ENCODE measurements at regions not wholly inside any gene's neighbourhood (a gene's known extent, or its start where the extent isn't known, plus 50 kb on each side); places are given as distances from the start of the nearest gene placed in this dataset.
"Not testable (repeated sequence)": the region's sequence is repeated elsewhere in the genome, so short reads cannot be mapped to it uniquely, and the experiment has no call there.

DNA sequence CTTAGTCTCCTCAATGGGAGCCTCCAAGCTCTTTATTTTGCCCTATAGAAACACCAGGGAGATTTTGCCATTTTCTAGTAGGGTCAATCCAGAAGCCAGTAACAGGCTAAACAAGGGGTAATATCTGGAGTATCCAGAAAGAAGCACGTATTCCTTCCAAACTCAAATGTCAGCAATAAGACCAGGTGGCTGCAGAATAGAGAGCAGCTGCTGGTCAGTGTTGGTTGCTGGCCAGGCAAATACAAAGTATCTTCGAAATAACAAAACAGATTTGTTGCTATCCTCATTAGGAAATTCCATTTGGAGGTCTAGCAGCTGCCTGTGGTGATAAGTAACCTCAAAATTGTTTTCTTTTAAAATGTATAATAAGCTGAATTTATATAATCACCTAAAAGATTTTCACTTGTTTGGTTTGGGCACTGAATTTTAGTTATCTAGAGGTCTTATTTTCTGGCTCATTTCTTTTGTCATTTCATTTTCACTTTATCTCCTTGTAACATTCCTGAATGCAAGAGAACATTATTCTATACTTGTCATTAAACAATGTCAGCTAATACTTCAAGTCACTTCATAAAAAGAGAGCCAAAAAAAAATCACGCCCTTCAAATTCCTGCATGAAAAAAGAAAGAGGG, 320.6 kb downstream of the DTHD1 start:
- Histone ChIP-seq H3K27ac (no peak overlapping the region), H3K4me2 (no peak overlapping the region), H3F3A (ENCODE audit: insufficient read depth, low read depth) (no peaks in the 10 kb centered on the region), H3K9me2 (ENCODE audit: insufficient read depth) (no peaks in the 10 kb centered on the region), H3K9me3 (ENCODE audit: insufficient read depth, low read depth) (no peaks in the 10 kb centered on the region), H3K36me3 (ENCODE audit: low read depth) (no peaks in the 10 kb centered on the region), H3K4me3 (no peak overlapping the region), H3K27me3 (ENCODE audit: insufficient read depth, low read depth) (no peaks in the 10 kb centered on the region), H4K20me1 (ENCODE audit: insufficient read depth) (no peaks in the 10 kb centered on the region), H2AFZ (no peak overlapping the region), H3K79me2 (ENCODE audit: low read depth) (no peaks in the 10 kb centered on the region), H3K4me1 (replicated peaks; ENCODE audit: insufficient read depth) (no peaks in the 10 kb centered on the region)
- POLR2A ChIA-PET (ENCODE audit: unreplicated experiment) = no interaction called here
- CTCF ChIA-PET = no interaction called here
- intact Hi-C loops (cut with micrococcal nuclease; ENCODE audit: unreplicated experiment) = no loop called here
- BruUV-seq (replicated peaks) = no TSS peak
- no peak for DNase-seq
- no peak for TF ChIP-seq EZH2 (IDR thresholded peaks at IDR 0.05; ENCODE audit: low read depth)
- TF ChIP-seq, protein P1, sequence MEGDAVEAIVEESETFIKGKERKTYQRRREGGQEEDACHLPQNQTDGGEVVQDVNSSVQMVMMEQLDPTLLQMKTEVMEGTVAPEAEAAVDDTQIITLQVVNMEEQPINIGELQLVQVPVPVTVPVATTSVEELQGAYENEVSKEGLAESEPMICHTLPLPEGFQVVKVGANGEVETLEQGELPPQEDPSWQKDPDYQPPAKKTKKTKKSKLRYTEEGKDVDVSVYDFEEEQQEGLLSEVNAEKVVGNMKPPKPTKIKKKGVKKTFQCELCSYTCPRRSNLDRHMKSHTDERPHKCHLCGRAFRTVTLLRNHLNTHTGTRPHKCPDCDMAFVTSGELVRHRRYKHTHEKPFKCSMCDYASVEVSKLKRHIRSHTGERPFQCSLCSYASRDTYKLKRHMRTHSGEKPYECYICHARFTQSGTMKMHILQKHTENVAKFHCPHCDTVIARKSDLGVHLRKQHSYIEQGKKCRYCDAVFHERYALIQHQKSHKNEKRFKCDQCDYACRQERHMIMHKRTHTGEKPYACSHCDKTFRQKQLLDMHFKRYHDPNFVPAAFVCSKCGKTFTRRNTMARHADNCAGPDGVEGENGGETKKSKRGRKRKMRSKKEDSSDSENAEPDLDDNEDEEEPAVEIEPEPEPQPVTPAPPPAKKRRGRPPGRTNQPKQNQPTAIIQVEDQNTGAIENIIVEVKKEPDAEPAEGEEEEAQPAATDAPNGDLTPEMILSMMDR (conservative IDR thresholded peaks at IDR 0.05) = no peak

DNA sequence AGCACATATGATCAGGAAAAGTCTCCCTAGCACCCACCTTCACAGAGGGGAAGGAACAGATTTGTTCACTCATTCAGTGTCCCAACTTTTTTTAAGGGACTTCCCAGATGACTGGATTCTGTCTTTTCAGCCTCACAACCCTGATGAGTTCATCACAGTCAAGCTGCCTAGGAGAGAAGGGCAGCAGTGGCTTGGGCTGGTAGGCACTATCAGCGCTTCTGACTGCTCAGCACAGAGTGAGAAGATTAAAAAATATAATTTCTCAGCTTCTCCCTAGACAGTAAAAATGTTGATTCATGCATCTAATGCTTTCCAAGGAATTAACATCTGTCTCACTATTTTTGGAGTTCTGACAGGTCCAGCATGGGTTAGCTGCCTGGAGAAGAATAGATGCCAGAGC, 328.2 kb downstream of the DTHD1 start:
- ChIA-PET POLR2A (ENCODE audit: unreplicated experiment) (no interaction called here), CTCF (no interaction called here)
- no peaks in the 10 kb centered on the region for H3K27me3 ChIP-seq (ENCODE audit: insufficient read depth, low read depth)
- no peaks in the 10 kb centered on the region for H3K79me2 ChIP-seq (ENCODE audit: low read depth)
- H3K4me3 ChIP-seq = no peak overlapping the region
- H3K27ac ChIP-seq = no peak overlapping the region
- intact Hi-C loops (cut with micrococcal nuclease; ENCODE audit: unreplicated experiment) = no loop called here
- no peaks in the 10 kb centered on the region for H3K4me1 ChIP-seq (replicated peaks; ENCODE audit: insufficient read depth)
- DNase-seq = no peak
- no peaks in the 10 kb centered on the region for H3F3A ChIP-seq (ENCODE audit: insufficient read depth, low read depth)
- H3K9me3 ChIP-seq (ENCODE audit: insufficient read depth, low read depth) = no peaks in the 10 kb centered on the region
- no peak for TF ChIP-seq EZH2 (IDR thresholded peaks at IDR 0.05; ENCODE audit: low read depth)
- H3K9me2 ChIP-seq (ENCODE audit: insufficient read depth) = no peaks in the 10 kb centered on the region
- no peaks in the 10 kb centered on the region for H3K36me3 ChIP-seq (ENCODE audit: low read depth)
- no TSS peak for BruUV-seq (replicated peaks)
- H3K4me2 ChIP-seq = no peak overlapping the region
- H4K20me1 ChIP-seq (ENCODE audit: insufficient read depth) = no peaks in the 10 kb centered on the region
- no peak overlapping the region for H2AFZ ChIP-seq

DNA sequence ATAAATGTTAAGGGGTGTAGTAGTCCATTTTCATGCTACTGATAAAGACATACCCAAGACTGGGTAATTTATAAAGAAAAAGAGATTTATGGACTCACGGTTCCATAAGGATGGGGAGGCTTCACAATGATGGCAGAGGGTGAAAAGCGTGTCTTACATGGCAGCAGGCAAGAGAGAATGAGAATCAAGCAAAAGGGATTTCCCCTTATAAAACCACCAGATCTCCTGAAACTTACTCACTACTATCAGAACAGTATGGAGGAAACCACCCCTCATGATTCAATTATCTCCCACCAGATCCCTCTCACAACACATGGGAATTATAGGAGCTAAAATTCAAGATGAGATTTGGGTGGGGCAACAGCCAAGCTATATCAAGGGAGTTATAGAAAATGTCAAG, 329.2 kb downstream of the DTHD1 start:
- H3K36me3 ChIP-seq (ENCODE audit: low read depth) = no peaks in the 10 kb centered on the region
- no peak overlapping the region for H3K4me3 ChIP-seq
- H3K27me3 ChIP-seq (ENCODE audit: insufficient read depth, low read depth) = no peaks in the 10 kb centered on the region
- TF ChIP-seq EZH2 (IDR thresholded peaks at IDR 0.05; ENCODE audit: low read depth) = no peak
- TF ChIP-seq, protein P1 (conservative IDR thresholded peaks at IDR 0.05) = no peak
- no peak overlapping the region for H3K27ac ChIP-seq
- no peaks in the 10 kb centered on the region for H3K9me3 ChIP-seq (ENCODE audit: insufficient read depth, low read depth)
- BruUV-seq (replicated peaks) = no TSS peak
- POLR2A ChIA-PET (ENCODE audit: unreplicated experiment) = no interaction called here
- no peaks in the 10 kb centered on the region for H3F3A ChIP-seq (ENCODE audit: insufficient read depth, low read depth)
- no peak for DNase-seq
- H2AFZ ChIP-seq = no peak overlapping the region
- intact Hi-C loops (cut with micrococcal nuclease; ENCODE audit: unreplicated experiment) = no loop called here
- H3K9me2 ChIP-seq (ENCODE audit: insufficient read depth) = no peaks in the 10 kb centered on the region
- H3K4me2 ChIP-seq = no peak overlapping the region
- no peaks in the 10 kb centered on the region for H3K79me2 ChIP-seq (ENCODE audit: low read depth)
- H4K20me1 ChIP-seq (ENCODE audit: insufficient read depth) = no peaks in the 10 kb centered on the region
- no peaks in the 10 kb centered on the region for H3K4me1 ChIP-seq (replicated peaks; ENCODE audit: insufficient read depth)
- CTCF ChIA-PET = no interaction called here

- H3F3A ChIP-seq (ENCODE audit: insufficient read depth, low read depth); H4K20me1 ChIP-seq (ENCODE audit: insufficient read depth); BruUV-seq (replicated peaks); H3K9me3 ChIP-seq (ENCODE audit: insufficient read depth, low read depth); H3K36me3 ChIP-seq (ENCODE audit: low read depth); H3K4me3 ChIP-seq; CTCF ChIA-PET; H3K4me2 ChIP-seq; POLR2A ChIA-PET (ENCODE audit: unreplicated experiment); H3K79me2 ChIP-seq (ENCODE audit: low read depth); H3K9me2 ChIP-seq (ENCODE audit: insufficient read depth); H2AFZ ChIP-seq; H3K27me3 ChIP-seq (ENCODE audit: insufficient read depth, low read depth); H3K27ac ChIP-seq; H3K4me1 ChIP-seq (replicated peaks; ENCODE audit: insufficient read depth); intact Hi-C loops (cut with micrococcal nuclease; ENCODE audit: unreplicated experiment); DNase-seq: not testable (repeated sequence)
These were observed 331.7 kb downstream of the DTHD1 start for GRCh38 chr4:36613142-36613541.

Data from PC-9 (cell line).